DND-41 (cell line): ENCODE measurements at regions not wholly inside any gene's neighbourhood (a gene's known extent, or its start where the extent isn't known, plus 50 kb on each side); places are given as distances from the start of the nearest gene placed in this dataset.

Experiments used
- ATAC-seq: fragments of 200-7000 bp; cut with Tn5 transposase; 3 replicates; pipeline ENCODE4 v1.9.1; 2021; ENCODE audit warnings: low read depth; ENCODE audit not compliant: insufficient read depth
- DNase-seq: peaks from one replicate; pipeline ENCODE4 v3.0.0-alpha.2; 2020
- H2AFZ ChIP-seq: 2 replicates; pipeline ENCODE4 v1.6.0; 2012; ENCODE audit warnings: low read depth, low read length
- H3K27ac ChIP-seq: 2 replicates; pipeline ENCODE4 v1.5.1; 2012; ENCODE audit warnings: low read length, inconsistent platforms
- H3K27me3 ChIP-seq: fragments of 200-600 bp; sonication (generic); 2 replicates; pipeline ENCODE4 v1.6.0; 2012; ENCODE audit warnings: low read length, mild to moderate bottlenecking, inconsistent platforms; ENCODE audit not compliant: insufficient read depth, poor library complexity
- H3K36me3 ChIP-seq: 2 replicates; pipeline ENCODE4 v1.5.1; 2012; ENCODE audit warnings: low read length, inconsistent platforms; ENCODE audit not compliant: insufficient read depth
- H3K4me1 ChIP-seq: 2 replicates; pipeline ENCODE4 v1.5.1; 2012; ENCODE audit warnings: mild to moderate bottlenecking, low read length; ENCODE audit not compliant: insufficient read depth
- H3K4me2 ChIP-seq: 2 replicates; pipeline ENCODE4 v1.6.0; 2012; ENCODE audit warnings: mild to moderate bottlenecking, moderate library complexity, low read length, inconsistent platforms; ENCODE audit not compliant: insufficient read depth
- H3K4me3 ChIP-seq, 2 experiments: fragments of 200-600 bp in 1 of 2; shearing (Covaris generic) in 1 of 2; 2 replicates each; pipeline ENCODE4 v1.5.1; 2012 to 2016; ENCODE audit warnings: inconsistent platforms in 2 of 2, low read length in 2 of 2, mild to moderate bottlenecking in 2 of 2, low read depth in 1 of 2, moderate library complexity in 1 of 2
- H3K79me2 ChIP-seq: 2 replicates; pipeline ENCODE4 v1.6.0; 2012; ENCODE audit warnings: low read length, inconsistent platforms; ENCODE audit not compliant: insufficient read depth
- H3K9ac ChIP-seq: 2 replicates; pipeline ENCODE4 v1.6.0; 2012; ENCODE audit warnings: low read depth, mild to moderate bottlenecking, inconsistent platforms, low read length, moderate library complexity
- H3K9me3 ChIP-seq: 2 replicates; pipeline ENCODE4 v1.5.1; 2012; ENCODE audit warnings: low read length, moderate library complexity, mild to moderate bottlenecking, inconsistent platforms; ENCODE audit not compliant: insufficient read depth, severe bottlenecking
- H4K20me1 ChIP-seq: 2 replicates; pipeline ENCODE4 v1.6.0; 2012; ENCODE audit warnings: low read length; ENCODE audit not compliant: insufficient read depth
- CTCF ChIP-seq: IDR thresholded peaks from 2 replicates; pipeline ENCODE4 v1.5.1; 2012; ENCODE audit warnings: borderline replicate concordance, low read length, moderate library complexity, mild to moderate bottlenecking; ENCODE audit not compliant: poor library complexity, severe bottlenecking; ENCODE audit errors: extremely low read depth
- EZH2 ChIP-seq: IDR thresholded peaks from 3 replicates; pipeline ENCODE4 v1.6.1; 2012; ENCODE audit warnings: borderline replicate concordance, low read depth, mild to moderate bottlenecking, moderate library complexity, low read length, inconsistent platforms; ENCODE audit not compliant: severe bottlenecking

GRCh38 chrX:94742772-94743171 is 1068.8 kb downstream of the FAM133A start:
- DNase-seq: no peak
- TF ChIP-seq CTCF (no peak), EZH2 (no peak)
- Histone ChIP-seq H2AFZ (no peak overlapping the region), H3K4me3 (no peak overlapping the region), H3K79me2 (no peaks in the 10 kb centered on the region), H3K4me2 (no peak overlapping the region), H3K27ac (no peak overlapping the region), H3K36me3 (no peaks in the 10 kb centered on the region), H3K27me3 (no peaks in the 10 kb centered on the region), H3K9ac (no peak overlapping the region), H3K4me1 (peaks cover 20% of the 10 kb centered on the region), H4K20me1 (no peaks in the 10 kb centered on the region), H3K9me3 (no peaks in the 10 kb centered on the region)
- no peak for ATAC-seq

GRCh38 chrX:94743478-94743877 is 1069.5 kb downstream of the FAM133A start:
- Histone ChIP-seq H3K9me3 (no peaks in the 10 kb centered on the region), H3K79me2 (no peaks in the 10 kb centered on the region), H3K4me3 (no peak overlapping the region), H3K27ac (no peak overlapping the region), H2AFZ (no peak overlapping the region), H3K9ac (no peak overlapping the region), H3K4me2 (no peak overlapping the region), H3K4me1 (peaks cover 20% of the 10 kb centered on the region), H3K27me3 (no peaks in the 10 kb centered on the region), H4K20me1 (no peaks in the 10 kb centered on the region), H3K36me3 (no peaks in the 10 kb centered on the region)
- TF ChIP-seq CTCF: no peak
- no peak for TF ChIP-seq EZH2
- DNase-seq: peak; percentile 62
- peak; percentile 98 for ATAC-seq

GRCh38 chrX:94744786-94745185 is 1070.8 kb downstream of the FAM133A start:
- H3K27ac ChIP-seq: no peak overlapping the region
- H3K4me2 ChIP-seq: no peak overlapping the region
- H3K79me2 ChIP-seq: no peaks in the 10 kb centered on the region
- no peak overlapping the region for H3K9ac ChIP-seq
- no peak for TF ChIP-seq CTCF
- TF ChIP-seq EZH2: no peak
- no peak overlapping the region for H2AFZ ChIP-seq
- H3K4me3 ChIP-seq: no peak overlapping the region
- no peak for DNase-seq
- no peaks in the 10 kb centered on the region for H3K27me3 ChIP-seq
- H3K36me3 ChIP-seq: no peaks in the 10 kb centered on the region
- no peaks in the 10 kb centered on the region for H4K20me1 ChIP-seq
- ATAC-seq: no peak
- no peaks in the 10 kb centered on the region for H3K9me3 ChIP-seq
- peaks cover 20% of the 10 kb centered on the region for H3K4me1 ChIP-seq

GRCh38 chrX:94751611-94752010 is 1077.6 kb downstream of the FAM133A start:
- no peak overlapping the region for H3K4me2 ChIP-seq
- H3K36me3 ChIP-seq: no peaks in the 10 kb centered on the region
- H3K9ac ChIP-seq: no peak overlapping the region
- no peaks in the 10 kb centered on the region for H3K4me1 ChIP-seq
- H3K27me3 ChIP-seq: no peaks in the 10 kb centered on the region
- no peak for DNase-seq
- H4K20me1 ChIP-seq: no peaks in the 10 kb centered on the region
- H3K27ac ChIP-seq: no peak overlapping the region
- no peaks in the 10 kb centered on the region for H3K79me2 ChIP-seq
- H3K4me3 ChIP-seq: no peak overlapping the region
- no peak for TF ChIP-seq CTCF
- TF ChIP-seq EZH2: no peak
- ATAC-seq: no peak
- no peak overlapping the region for H2AFZ ChIP-seq
- H3K9me3 ChIP-seq: no peaks in the 10 kb centered on the region
